ENCODE measurements at regions not wholly inside any gene's neighbourhood (a gene's known extent, or its start where the extent isn't known, plus 50 kb on each side); places are given as distances from the start of the nearest gene placed in this dataset.
"Not testable (repeated sequence)": the region's sequence is repeated elsewhere in the genome, so short reads cannot be mapped to it uniquely, and the experiment has no call there.

- H3K9ac ChIP-seq (ENCODE audit: low read depth, low read length); H3K27ac ChIP-seq (ENCODE audit: low read depth, low read length); H3K27me3 ChIP-seq (ENCODE audit: insufficient read depth, low read length); H3K36me3 ChIP-seq (ENCODE audit: insufficient read depth, low read length); H3K9me3 ChIP-seq (ENCODE audit: insufficient read depth, low read depth, low read length); H3K4me1 ChIP-seq (ENCODE audit: insufficient read depth, low read length); H3K4me3 ChIP-seq (ENCODE audit: low read length): not testable (repeated sequence)
- WGBS = 100% methylated on average over 3 of the region's 4 CpGs
These were observed 796.9 kb upstream of the NCAM2 start for GRCh38 chr21:20201323-20201722.

- no peaks in the 10 kb centered on the region for H3K27me3 ChIP-seq (ENCODE audit: insufficient read depth, low read length)
- H3K27ac ChIP-seq (ENCODE audit: low read depth, low read length) = no peak overlapping the region
- H3K4me3 ChIP-seq (ENCODE audit: low read length) = no peak overlapping the region
- 97% methylated on average over 2 of the region's 3 CpGs for WGBS
- H3K4me1 ChIP-seq (ENCODE audit: insufficient read depth, low read length) = no peaks in the 10 kb centered on the region
- no peak overlapping the region for H3K9ac ChIP-seq (ENCODE audit: low read depth, low read length)
- H3K36me3 ChIP-seq (ENCODE audit: insufficient read depth, low read length) = no peaks in the 10 kb centered on the region
- H3K9me3 ChIP-seq (ENCODE audit: insufficient read depth, low read depth, low read length) = no peaks in the 10 kb centered on the region
These were observed 790.9 kb upstream of the NCAM2 start for GRCh38 chr21:20207335-20207734.

GRCh38 chr21:20215959-20216358 lies 782.2 kb upstream of the NCAM2 start:
- Histone ChIP-seq H3K9me3 (ENCODE audit: insufficient read depth, low read depth, low read length) (peaks cover 10% of the 10 kb centered on the region), H3K36me3 (ENCODE audit: insufficient read depth, low read length) (no peaks in the 10 kb centered on the region), H3K27ac (ENCODE audit: low read depth, low read length) (no peak overlapping the region), H3K4me1 (ENCODE audit: insufficient read depth, low read length) (no peaks in the 10 kb centered on the region), H3K4me3 (ENCODE audit: low read length) (no peak overlapping the region), H3K27me3 (ENCODE audit: insufficient read depth, low read length) (no peaks in the 10 kb centered on the region), H3K9ac (ENCODE audit: low read depth, low read length) (no peak overlapping the region)
- WGBS = 96% methylated on average over 5 of the region's 6 CpGs

GRCh38 chr21:20220586-20220985 lies 777.6 kb upstream of the NCAM2 start:
- no peak overlapping the region for H3K9ac ChIP-seq (ENCODE audit: low read depth, low read length)
- H3K4me3 ChIP-seq (ENCODE audit: low read length) = no peak overlapping the region
- H3K9me3 ChIP-seq (ENCODE audit: insufficient read depth, low read depth, low read length) = no peaks in the 10 kb centered on the region
- H3K4me1 ChIP-seq (ENCODE audit: insufficient read depth, low read length) = no peaks in the 10 kb centered on the region
- no peak overlapping the region for H3K27ac ChIP-seq (ENCODE audit: low read depth, low read length)
- H3K27me3 ChIP-seq (ENCODE audit: insufficient read depth, low read length) = no peaks in the 10 kb centered on the region
- no peaks in the 10 kb centered on the region for H3K36me3 ChIP-seq (ENCODE audit: insufficient read depth, low read length)

GRCh38 chr21:20221981-20222380 lies 776.2 kb upstream of the NCAM2 start:
- 96% methylated on average over 11 of the region's 12 CpGs for WGBS
- H3K27ac ChIP-seq (ENCODE audit: low read depth, low read length) = not testable (repeated sequence)

GRCh38 chr21:20236649-20237048 lies 761.6 kb upstream of the NCAM2 start:
- not testable (repeated sequence) for H3K4me1 ChIP-seq (ENCODE audit: insufficient read depth, low read length); H3K27me3 ChIP-seq (ENCODE audit: insufficient read depth, low read length); H3K4me3 ChIP-seq (ENCODE audit: low read length); H3K9ac ChIP-seq (ENCODE audit: low read depth, low read length); H3K9me3 ChIP-seq (ENCODE audit: insufficient read depth, low read depth, low read length); H3K27ac ChIP-seq (ENCODE audit: low read depth, low read length); H3K36me3 ChIP-seq (ENCODE audit: insufficient read depth, low read length)
- 86% methylated on average over 1 of the region's 1 CpG for WGBS

More at GRCh38 chr21:20221981-20222380, 776.2 kb upstream of the NCAM2 start:
- H3K9me3 ChIP-seq (ENCODE audit: insufficient read depth, low read depth, low read length); H3K4me1 ChIP-seq (ENCODE audit: insufficient read depth, low read length); H3K4me3 ChIP-seq (ENCODE audit: low read length); H3K36me3 ChIP-seq (ENCODE audit: insufficient read depth, low read length); H3K9ac ChIP-seq (ENCODE audit: low read depth, low read length); H3K27me3 ChIP-seq (ENCODE audit: insufficient read depth, low read length): not testable (repeated sequence)

- Histone ChIP-seq H3K4me3 (ENCODE audit: low read length) (no peak overlapping the region), H3K9ac (ENCODE audit: low read depth, low read length) (no peak overlapping the region), H3K4me1 (ENCODE audit: insufficient read depth, low read length) (0 out of 2 replicates have a peak, but pooled peaks cover 6% of the 10 kb centered on the region), H3K9me3 (ENCODE audit: insufficient read depth, low read depth, low read length) (no peaks in the 10 kb centered on the region), H3K36me3 (ENCODE audit: insufficient read depth, low read length) (no peaks in the 10 kb centered on the region), H3K27me3 (ENCODE audit: insufficient read depth, low read length) (no peaks in the 10 kb centered on the region), H3K27ac (ENCODE audit: low read depth, low read length) (no peak overlapping the region)
- 93% methylated on average over 1 of the region's 1 CpG for WGBS
These were observed 748.8 kb upstream of the NCAM2 start for GRCh38 chr21:20249401-20249800.

GRCh38 chr21:20250337-20250736 lies 747.9 kb upstream of the NCAM2 start:
- 97% methylated on average over 1 of the region's 3 CpGs for WGBS
- Histone ChIP-seq H3K36me3 (ENCODE audit: insufficient read depth, low read length) (no peaks in the 10 kb centered on the region), H3K9me3 (ENCODE audit: insufficient read depth, low read depth, low read length) (no peaks in the 10 kb centered on the region), H3K27ac (ENCODE audit: low read depth, low read length) (no peak overlapping the region), H3K27me3 (ENCODE audit: insufficient read depth, low read length) (no peaks in the 10 kb centered on the region), H3K4me3 (ENCODE audit: low read length) (no peak overlapping the region), H3K4me1 (ENCODE audit: insufficient read depth, low read length) (0 out of 2 replicates have a peak, but pooled peaks cover 6% of the 10 kb centered on the region), H3K9ac (ENCODE audit: low read depth, low read length) (no peak overlapping the region)

- Histone ChIP-seq H3K4me1 (ENCODE audit: insufficient read depth, low read length) (0 out of 2 replicates have a peak, but pooled peaks cover 6% of the 10 kb centered on the region), H3K4me3 (ENCODE audit: low read length) (no peak overlapping the region), H3K9me3 (ENCODE audit: insufficient read depth, low read depth, low read length) (no peaks in the 10 kb centered on the region), H3K27me3 (ENCODE audit: insufficient read depth, low read length) (no peaks in the 10 kb centered on the region), H3K9ac (ENCODE audit: low read depth, low read length) (no peak overlapping the region), H3K36me3 (ENCODE audit: insufficient read depth, low read length) (no peaks in the 10 kb centered on the region), H3K27ac (ENCODE audit: low read depth, low read length) (no peak overlapping the region)
- 98% methylated on average over 3 of the region's 3 CpGs for WGBS
These were observed 744.9 kb upstream of the NCAM2 start for GRCh38 chr21:20253261-20253660.

GRCh38 chr21:20254964-20255363 lies 743.2 kb upstream of the NCAM2 start:
- H3K4me3 ChIP-seq (ENCODE audit: low read length) = no peak overlapping the region
- WGBS = 100% methylated on average over 4 of the region's 4 CpGs
- H3K27me3 ChIP-seq (ENCODE audit: insufficient read depth, low read length) = no peaks in the 10 kb centered on the region
- no peaks in the 10 kb centered on the region for H3K36me3 ChIP-seq (ENCODE audit: insufficient read depth, low read length)
- H3K27ac ChIP-seq (ENCODE audit: low read depth, low read length) = no peak overlapping the region
- H3K4me1 ChIP-seq (ENCODE audit: insufficient read depth, low read length) = 0 out of 2 replicates have a peak, but pooled peaks cover 6% of the 10 kb centered on the region
- no peak overlapping the region for H3K9ac ChIP-seq (ENCODE audit: low read depth, low read length)
- no peaks in the 10 kb centered on the region for H3K9me3 ChIP-seq (ENCODE audit: insufficient read depth, low read depth, low read length)

GRCh38 chr21:20257052-20257740 lies 741.0 kb upstream of the NCAM2 start:
- 97% methylated on average over 2 of the region's 4 CpGs for WGBS
- no peak overlapping the region for H3K4me3 ChIP-seq (ENCODE audit: low read length)
- no peaks in the 10 kb centered on the region for H3K9me3 ChIP-seq (ENCODE audit: insufficient read depth, low read depth, low read length)
- H3K9ac ChIP-seq (ENCODE audit: low read depth, low read length) = no peak overlapping the region
- no peak overlapping the region for H3K27ac ChIP-seq (ENCODE audit: low read depth, low read length)
- no peaks in the 10 kb centered on the region for H3K36me3 ChIP-seq (ENCODE audit: insufficient read depth, low read length)
- H3K4me1 ChIP-seq (ENCODE audit: insufficient read depth, low read length) = 0 out of 2 replicates have a peak, but pooled peaks cover 6% of the 10 kb centered on the region
- no peaks in the 10 kb centered on the region for H3K27me3 ChIP-seq (ENCODE audit: insufficient read depth, low read length)

GRCh38 chr21:20258542-20258941 lies 739.7 kb upstream of the NCAM2 start:
- WGBS = 89% methylated on average over 2 of the region's 2 CpGs
- H3K9ac ChIP-seq (ENCODE audit: low read depth, low read length) = no peak overlapping the region
- H3K4me1 ChIP-seq (ENCODE audit: insufficient read depth, low read length) = 0 out of 2 replicates have a peak, but pooled peaks cover 1% of the 10 kb centered on the region
- no peaks in the 10 kb centered on the region for H3K36me3 ChIP-seq (ENCODE audit: insufficient read depth, low read length)
- H3K4me3 ChIP-seq (ENCODE audit: low read length) = no peak overlapping the region
- no peak overlapping the region for H3K27ac ChIP-seq (ENCODE audit: low read depth, low read length)
- H3K9me3 ChIP-seq (ENCODE audit: insufficient read depth, low read depth, low read length) = no peaks in the 10 kb centered on the region
- H3K27me3 ChIP-seq (ENCODE audit: insufficient read depth, low read length) = no peaks in the 10 kb centered on the region

All from HUES64 (cell line).